NCI-H146 treated with DMSO at 0.1 percent for 48 hours (cell line): ENCODE measurements at regions not wholly inside any gene's neighbourhood (a gene's known extent, or its start where the extent isn't known, plus 50 kb on each side); places are given as distances from the start of the nearest gene placed in this dataset.
"Not testable (repeated sequence)": the region's sequence is repeated elsewhere in the genome, so short reads cannot be mapped to it uniquely, and the experiment has no call there.

Experiments used
- DNase-seq: peaks from one replicate; lab custom pipeline; 2025; ENCODE audit not compliant: unreplicated experiment; lab: John Stamatoyannopoulos, UW

- DNase-seq: no peak
Measured at GRCh38 chr6:47405273-47405672, 72.3 kb upstream of the CD2AP start.

GRCh38 chr6:47407300-47408281 is 70.0 kb upstream of the CD2AP start:
- DNase-seq: no peak

- DNase-seq: peak; percentile 71
Measured at GRCh38 chr6:47413752-47414422, 63.7 kb upstream of the CD2AP start.

- DNase-seq: peak; percentile 20
Measured at GRCh38 chr6:47414423-47415167, 63.0 kb upstream of the CD2AP start.

GRCh38 chr6:47416396-47417345 is 60.9 kb upstream of the CD2AP start:
- DNase-seq: no peak

GRCh38 chr6:47419621-47420020 is 58.0 kb upstream of the CD2AP start:
- no peak for DNase-seq

- DNase-seq: no peak
Measured at GRCh38 chr6:47420394-47421371, 56.9 kb upstream of the CD2AP start.

GRCh38 chr6:47423079-47423478 is 54.5 kb upstream of the CD2AP start:
- DNase-seq: no peak

GRCh38 chr6:47424436-47424836 is 53.2 kb upstream of the CD2AP start:
- DNase-seq: no peak

GRCh38 chr6:47425724-47426123 is 51.9 kb upstream of the CD2AP start:
- not testable (repeated sequence) for DNase-seq

- DNase-seq: no peak
Measured at GRCh38 chr6:47426524-47427302, 50.9 kb upstream of the CD2AP start.

- no peak for DNase-seq
Measured at GRCh38 chr6:47427680-47428079, 49.9 kb upstream of the CD2AP start.
